Ascending aorta (tissue), 2 donors: ENCODE measurements at regions not wholly inside any gene's neighbourhood (a gene's known extent, or its start where the extent isn't known, plus 50 kb on each side); places are given as distances from the start of the nearest gene placed in this dataset.

ENCODE experiments used
- DNase-seq, 2 donors: peaks; one replicate each; pipeline ENCODE4 v3.0.0-alpha.2; 2019; ENCODE audit warnings: low spot score in 2 of 2
- H3K27ac ChIP-seq, 2 donors: fragments of 200-600 bp; sonication (generic); one replicate each; pipeline ENCODE4 v1.5.1; 2016 to 2017; ENCODE audit warnings: mild to moderate bottlenecking in 1 of 2
- H3K27me3 ChIP-seq: fragments of 200-600 bp; sonication (generic); one replicate; pipeline ENCODE4 v1.5.1; 2017
- H3K36me3 ChIP-seq, 2 donors: fragments of 200-600 bp; sonication (generic); one replicate each; pipeline ENCODE4 v1.5.1; 2016
- H3K4me1 ChIP-seq, 2 donors: fragments of 200-600 bp; sonication (generic); one replicate each; pipeline ENCODE4 v1.5.1; 2016 to 2017; ENCODE audit warnings: mild to moderate bottlenecking in 1 of 2
- H3K4me3 ChIP-seq, 2 donors: fragments of 200-600 bp; sonication (generic); one replicate each; pipeline ENCODE4 v1.5.1; 2016 to 2017; ENCODE audit warnings: mild to moderate bottlenecking in 1 of 2
- H3K9me3 ChIP-seq, 2 donors: fragments of 200-600 bp; sonication (generic); one replicate each; pipeline ENCODE4 v1.5.1; 2016
- CTCF ChIP-seq, 3 experiments: fragments of 200-600 bp in 2 of 3; fragments of 450-650 bp in 1 of 3; sonication (generic) in 2 of 3; IDR thresholded peaks; one replicate each; pipeline ENCODE4 v1.5.1; 2016 to 2019; ENCODE audit warnings: antibody characterized with exemption in 3 of 3, mild to moderate bottlenecking in 1 of 3, moderate library complexity in 1 of 3
- intact Hi-C: fragments of 100-400 bp; cut with DNase I; formaldehyde crosslinking; loops from one replicate; pipeline ENCODE4 v1.15.1; 2023

- H3K36me3 ChIP-seq: no peaks in the 10 kb centered on the region
- no peak overlapping the region for H3K4me3 ChIP-seq
- no peaks in the 10 kb centered on the region for H3K27me3 ChIP-seq
- no peaks in the 10 kb centered on the region for H3K9me3 ChIP-seq
- no peak for TF ChIP-seq CTCF (IDR thresholded peaks at IDR 0.05)
- no peak overlapping the region for H3K27ac ChIP-seq
- no peak for DNase-seq
- peaks cover under 1 to 5% of the 10 kb centered on the region in 2 donors for H3K4me1 ChIP-seq
- intact Hi-C loops: no loop called here
Observed at GRCh38 chr13:44169018-44169911, 204.4 kb upstream of the SERP2 start.

GRCh38 chr13:44170731-44171130 is 202.9 kb upstream of the SERP2 start:
- no peak for DNase-seq
- intact Hi-C loops: no loop called here
- H3K4me3 ChIP-seq: no peak overlapping the region
- H3K27ac ChIP-seq: no peak overlapping the region
- H3K9me3 ChIP-seq: no peaks in the 10 kb centered on the region
- TF ChIP-seq CTCF (IDR thresholded peaks at IDR 0.05): no peak
- no peaks in the 10 kb centered on the region for H3K36me3 ChIP-seq
- no peaks in the 10 kb centered on the region for H3K27me3 ChIP-seq
- H3K4me1 ChIP-seq: peaks cover 11 to 14% of the 10 kb centered on the region in 2 donors

- intact Hi-C loops: no loop called here
- H3K36me3 ChIP-seq: no peaks in the 10 kb centered on the region
- peaks cover 11 to 14% of the 10 kb centered on the region in 2 donors for H3K4me1 ChIP-seq
- no peak overlapping the region for H3K4me3 ChIP-seq
- no peak overlapping the region for H3K27ac ChIP-seq
- TF ChIP-seq CTCF (IDR thresholded peaks at IDR 0.05): no peak
- no peaks in the 10 kb centered on the region for H3K27me3 ChIP-seq
- H3K9me3 ChIP-seq: no peaks in the 10 kb centered on the region
- DNase-seq: no peak
Observed at GRCh38 chr13:44171156-44171555, 202.5 kb upstream of the SERP2 start.

- no peaks in the 10 kb centered on the region for H3K9me3 ChIP-seq
- H3K36me3 ChIP-seq: no peaks in the 10 kb centered on the region
- no peak overlapping the region for H3K4me3 ChIP-seq
- no peak overlapping the region for H3K27ac ChIP-seq
- H3K27me3 ChIP-seq: no peaks in the 10 kb centered on the region
- TF ChIP-seq CTCF (IDR thresholded peaks at IDR 0.05): no peak
- no peak for DNase-seq
- peaks cover 11 to 14% of the 10 kb centered on the region in 2 donors for H3K4me1 ChIP-seq
- intact Hi-C loops: no loop called here
Observed at GRCh38 chr13:44171861-44172260, 201.8 kb upstream of the SERP2 start.

GRCh38 chr13:44172281-44172810 is 201.3 kb upstream of the SERP2 start:
- no peak for TF ChIP-seq CTCF (IDR thresholded peaks at IDR 0.05)
- Histone ChIP-seq H3K4me3 (no peak overlapping the region), H3K27ac (no peak overlapping the region), H3K36me3 (no peaks in the 10 kb centered on the region), H3K27me3 (no peaks in the 10 kb centered on the region), H3K4me1 (peaks cover 11 to 14% of the 10 kb centered on the region in 2 donors), H3K9me3 (no peaks in the 10 kb centered on the region)
- intact Hi-C loops: no loop called here
- no peak for DNase-seq
